ENCODE measurements at regions not wholly inside any gene's neighbourhood (a gene's known extent, or its start where the extent isn't known, plus 50 kb on each side); places are given as distances from the start of the nearest gene placed in this dataset.
A peak's percentile ranks its signal among the peaks of the same experiment; 100 is the strongest.

- TF ChIP-seq, protein P1, sequence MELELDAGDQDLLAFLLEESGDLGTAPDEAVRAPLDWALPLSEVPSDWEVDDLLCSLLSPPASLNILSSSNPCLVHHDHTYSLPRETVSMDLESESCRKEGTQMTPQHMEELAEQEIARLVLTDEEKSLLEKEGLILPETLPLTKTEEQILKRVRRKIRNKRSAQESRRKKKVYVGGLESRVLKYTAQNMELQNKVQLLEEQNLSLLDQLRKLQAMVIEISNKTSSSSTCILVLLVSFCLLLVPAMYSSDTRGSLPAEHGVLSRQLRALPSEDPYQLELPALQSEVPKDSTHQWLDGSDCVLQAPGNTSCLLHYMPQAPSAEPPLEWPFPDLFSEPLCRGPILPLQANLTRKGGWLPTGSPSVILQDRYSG (tag; conservative IDR thresholded peaks at IDR 0.05; ENCODE audit: low read depth): 0 out of 2 replicates have a peak, but pooled peaks have one; percentile 40
- no peak for TF ChIP-seq NR4A1 (CRISPR knock-in tag; IDR thresholded peaks at IDR 0.05)
- TF ChIP-seq NR4A1 (tag; IDR thresholded peaks at IDR 0.05): peak; percentile 62; the same call in 1 of the 2 replicates
- TF ChIP-seq, protein P2, sequence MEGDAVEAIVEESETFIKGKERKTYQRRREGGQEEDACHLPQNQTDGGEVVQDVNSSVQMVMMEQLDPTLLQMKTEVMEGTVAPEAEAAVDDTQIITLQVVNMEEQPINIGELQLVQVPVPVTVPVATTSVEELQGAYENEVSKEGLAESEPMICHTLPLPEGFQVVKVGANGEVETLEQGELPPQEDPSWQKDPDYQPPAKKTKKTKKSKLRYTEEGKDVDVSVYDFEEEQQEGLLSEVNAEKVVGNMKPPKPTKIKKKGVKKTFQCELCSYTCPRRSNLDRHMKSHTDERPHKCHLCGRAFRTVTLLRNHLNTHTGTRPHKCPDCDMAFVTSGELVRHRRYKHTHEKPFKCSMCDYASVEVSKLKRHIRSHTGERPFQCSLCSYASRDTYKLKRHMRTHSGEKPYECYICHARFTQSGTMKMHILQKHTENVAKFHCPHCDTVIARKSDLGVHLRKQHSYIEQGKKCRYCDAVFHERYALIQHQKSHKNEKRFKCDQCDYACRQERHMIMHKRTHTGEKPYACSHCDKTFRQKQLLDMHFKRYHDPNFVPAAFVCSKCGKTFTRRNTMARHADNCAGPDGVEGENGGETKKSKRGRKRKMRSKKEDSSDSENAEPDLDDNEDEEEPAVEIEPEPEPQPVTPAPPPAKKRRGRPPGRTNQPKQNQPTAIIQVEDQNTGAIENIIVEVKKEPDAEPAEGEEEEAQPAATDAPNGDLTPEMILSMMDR (IDR thresholded peaks at IDR 0.05 in 2 of 3, conservative IDR thresholded peaks at IDR 0.05 in 1 of 3; ENCODE audit: insufficient read depth in 2 of 3, low read depth in 1 of 3, low read length in 3 of 3): no peak
- TF ChIP-seq ZNF41 (CRISPR knock-in tag; conservative IDR thresholded peaks at IDR 0.05): peak; percentile 75; the same call in 1 of the 2 replicates
- TF ChIP-seq NR2C1 (IDR thresholded peaks at IDR 0.05): no peak
- TF ChIP-seq NR2C1 (tag; IDR thresholded peaks at IDR 0.05): peak; percentile 49; the same call in 1 of the 2 replicates
- TF ChIP-seq, protein P3, sequence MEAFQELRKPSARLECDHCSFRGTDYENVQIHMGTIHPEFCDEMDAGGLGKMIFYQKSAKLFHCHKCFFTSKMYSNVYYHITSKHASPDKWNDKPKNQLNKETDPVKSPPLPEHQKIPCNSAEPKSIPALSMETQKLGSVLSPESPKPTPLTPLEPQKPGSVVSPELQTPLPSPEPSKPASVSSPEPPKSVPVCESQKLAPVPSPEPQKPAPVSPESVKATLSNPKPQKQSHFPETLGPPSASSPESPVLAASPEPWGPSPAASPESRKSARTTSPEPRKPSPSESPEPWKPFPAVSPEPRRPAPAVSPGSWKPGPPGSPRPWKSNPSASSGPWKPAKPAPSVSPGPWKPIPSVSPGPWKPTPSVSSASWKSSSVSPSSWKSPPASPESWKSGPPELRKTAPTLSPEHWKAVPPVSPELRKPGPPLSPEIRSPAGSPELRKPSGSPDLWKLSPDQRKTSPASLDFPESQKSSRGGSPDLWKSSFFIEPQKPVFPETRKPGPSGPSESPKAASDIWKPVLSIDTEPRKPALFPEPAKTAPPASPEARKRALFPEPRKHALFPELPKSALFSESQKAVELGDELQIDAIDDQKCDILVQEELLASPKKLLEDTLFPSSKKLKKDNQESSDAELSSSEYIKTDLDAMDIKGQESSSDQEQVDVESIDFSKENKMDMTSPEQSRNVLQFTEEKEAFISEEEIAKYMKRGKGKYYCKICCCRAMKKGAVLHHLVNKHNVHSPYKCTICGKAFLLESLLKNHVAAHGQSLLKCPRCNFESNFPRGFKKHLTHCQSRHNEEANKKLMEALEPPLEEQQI (IDR thresholded peaks at IDR 0.05): no peak
- TF ChIP-seq DIDO1 (tag; IDR thresholded peaks at IDR 0.05; ENCODE audit: low read depth): 0 out of 2 replicates have a peak, but pooled peaks have one; percentile 26
- peak; percentile 83 for TF ChIP-seq PTTG1 (tag; IDR thresholded peaks at IDR 0.05; ENCODE audit: low read depth)
- no peak for TF ChIP-seq PURB (CRISPR knock-in tag; IDR thresholded peaks at IDR 0.05; ENCODE audit: low read depth)
- TF ChIP-seq SOX6 (IDR thresholded peaks at IDR 0.05): no peak
- 0 out of 4 replicates have a peak, but pooled peaks of 1 of the 2 experiments have one; percentile 22 for TF ChIP-seq RCOR1 (IDR thresholded peaks at IDR 0.05; ENCODE audit: borderline replicate concordance in 1 of 2, low read depth in 2 of 2, low read length in 2 of 2)
- TF ChIP-seq RREB1 (CRISPR knock-in tag; IDR thresholded peaks at IDR 0.05): 0 out of 2 replicates have a peak, but pooled peaks have one; percentile 65
- TF ChIP-seq ATF4 (CRISPR knock-in tag; IDR thresholded peaks at IDR 0.05): 0 out of 2 replicates have a peak, but pooled peaks have one; percentile 18
These were observed 540.4 kb downstream of the EDEM1 start (continued) for GRCh38 chr3:5727743-5728484.
